Caco-2 (cell line): ENCODE measurements at regions not wholly inside any gene's neighbourhood (a gene's known extent, or its start where the extent isn't known, plus 50 kb on each side); places are given as distances from the start of the nearest gene placed in this dataset.

Experiments used
- BruUV-seq: library from RNA; stranded (reverse); fragments of 400-500 nt; replicated peaks from 2 replicates; lab custom pipeline; 2021; lab: Mats Ljungman, UMichigan
- CTCF ChIA-PET: fragments of 300-600 bp; sonication (Branson Sonifier 250); formaldehyde crosslinking; loops from one replicate; lab custom pipeline; 2022; ENCODE audit warnings: antibody characterized with exemption; lab: Charles Lee
- POLR2A ChIA-PET: fragments of 300-600 bp; sonication (Branson Sonifier 250); formaldehyde crosslinking; loops from one replicate; lab custom pipeline; 2022; ENCODE audit warnings: antibody characterized with exemption; lab: Charles Lee
- DNase-seq, 2 experiments: peaks; one replicate each; pipeline versions ENCODE4 v3.0.0 to v3.0.0-alpha.2; 2020 to 2022
- H3K27me3 ChIP-seq: replicated peaks from 2 replicates; pipeline ENCODE4 v1.6.0; 2011; ENCODE audit warnings: low read length; ENCODE audit not compliant: control insufficient read depth, insufficient read depth
- H3K36me3 ChIP-seq: 2 replicates; pipeline ENCODE4 v1.5.1; 2011; ENCODE audit warnings: low read length; ENCODE audit not compliant: control insufficient read depth, insufficient read depth
- H3K4me1 ChIP-seq: fragments of 250-450 bp; sonication (Bioruptor Pico); 2 replicates; pipeline ENCODE4 v1.5.1; 2020; ENCODE audit warnings: mild to moderate bottlenecking
- H3K4me3 ChIP-seq: 2 replicates; pipeline ENCODE4 v1.5.1; 2011; ENCODE audit warnings: low read depth, mild to moderate bottlenecking, control low read depth, low read length
- H3K9me3 ChIP-seq: fragments of 250-450 bp; sonication (Bioruptor Pico); 2 replicates; pipeline ENCODE4 v1.5.1; 2020; ENCODE audit warnings: mild to moderate bottlenecking, moderate library complexity
- H3K27ac Mint-ChIP-seq: one replicate; pipeline ENCODE4 v1.8.0; 2022; ENCODE audit warnings: mixed read lengths; ENCODE audit not compliant: unreplicated experiment
- H3K27me3 Mint-ChIP-seq: one replicate; pipeline ENCODE4 v1.8.0; 2022; ENCODE audit warnings: mixed read lengths; ENCODE audit not compliant: insufficient read depth, unreplicated experiment
- H3K36me3 Mint-ChIP-seq: one replicate; pipeline ENCODE4 v1.8.0; 2022; ENCODE audit warnings: mild to moderate bottlenecking, mixed read lengths; ENCODE audit not compliant: insufficient read depth, unreplicated experiment
- H3K4me1 Mint-ChIP-seq: one replicate; pipeline ENCODE4 v1.8.0; 2022; ENCODE audit warnings: low read depth, mixed read lengths; ENCODE audit not compliant: unreplicated experiment
- H3K4me3 Mint-ChIP-seq: one replicate; pipeline ENCODE4 v1.8.0; 2022; ENCODE audit warnings: mild to moderate bottlenecking, moderate library complexity, mixed read lengths; ENCODE audit not compliant: unreplicated experiment
- H3K9me3 Mint-ChIP-seq: one replicate; pipeline ENCODE4 v1.8.0; 2022; ENCODE audit warnings: mixed read lengths; ENCODE audit not compliant: unreplicated experiment
- CTCF ChIP-seq, 2 experiments: fragments of 200-600 bp in 1 of 2; IDR thresholded peaks; 1 replicate in 1 of 2; 2 replicates in 1 of 2; pipeline versions ENCODE4 v1.5.1 to v1.8.0; 2011 to 2022; ENCODE audit warnings: antibody characterized with exemption in 1 of 2, control low read depth in 1 of 2, inconsistent platforms in 1 of 2, low read depth in 1 of 2, low read length in 1 of 2, mild to moderate bottlenecking in 1 of 2, moderate library complexity in 1 of 2; ENCODE audit not compliant: insufficient read depth in 1 of 2, severe bottlenecking in 1 of 2, unreplicated experiment in 1 of 2
- intact Hi-C: fragments of 100-400 bp; cut with micrococcal nuclease; formaldehyde crosslinking; loops from one replicate; pipeline ENCODE4 v1.10.0; 2022; ENCODE audit not compliant: unreplicated experiment

- no peaks in the 10 kb centered on the region for H3K36me3 ChIP-seq
- no peak overlapping the region for H3K4me3 Mint-ChIP-seq
- no peaks in the 10 kb centered on the region for H3K9me3 Mint-ChIP-seq
- H3K27ac Mint-ChIP-seq = no peak overlapping the region
- no peak overlapping the region for H3K4me3 ChIP-seq
- H3K4me1 ChIP-seq = no peaks in the 10 kb centered on the region
- peaks cover under 1% of the 10 kb centered on the region for H3K27me3 Mint-ChIP-seq
- no peaks in the 10 kb centered on the region for H3K36me3 Mint-ChIP-seq
- no peaks in the 10 kb centered on the region for H3K4me1 Mint-ChIP-seq
- H3K27me3 ChIP-seq = no peaks in the 10 kb centered on the region
- DNase-seq = no peak
- H3K9me3 ChIP-seq = no peaks in the 10 kb centered on the region
- TF ChIP-seq CTCF (IDR thresholded peaks at IDR 0.05; ENCODE audit: insufficient read depth in 1 of 2, low read depth in 1 of 2, low read length in 1 of 2, severe bottlenecking in 1 of 2, unreplicated experiment in 1 of 2) = no peak
- BruUV-seq = no TSS peak
- POLR2A ChIA-PET = no interaction called here
- intact Hi-C loops = no loop called here
- CTCF ChIA-PET = no interaction called here
Measured at GRCh38 chr4:173879509-173879908, 349.5 kb upstream of the HAND2 start.

- Mint-ChIP-seq H3K9me3 (no peaks in the 10 kb centered on the region), H3K4me1 (no peaks in the 10 kb centered on the region), H3K27ac (no peak overlapping the region), H3K27me3 (peaks cover 2% of the 10 kb centered on the region), H3K36me3 (no peaks in the 10 kb centered on the region), H3K4me3 (no peak overlapping the region)
- CTCF ChIA-PET = no interaction called here
- Histone ChIP-seq H3K4me3 (no peak overlapping the region), H3K36me3 (no peaks in the 10 kb centered on the region), H3K4me1 (no peaks in the 10 kb centered on the region), H3K9me3 (no peaks in the 10 kb centered on the region), H3K27me3 (no peaks in the 10 kb centered on the region)
- POLR2A ChIA-PET = no interaction called here
- BruUV-seq = no TSS peak
- no peak for DNase-seq
- no peak for TF ChIP-seq CTCF (IDR thresholded peaks at IDR 0.05; ENCODE audit: insufficient read depth in 1 of 2, low read depth in 1 of 2, low read length in 1 of 2, severe bottlenecking in 1 of 2, unreplicated experiment in 1 of 2)
- intact Hi-C loops = no loop called here
Measured at GRCh38 chr4:173878701-173879100, 348.7 kb upstream of the HAND2 start.

GRCh38 chr4:173871643-173872042 is 341.6 kb upstream of the HAND2 start:
- H3K4me3 ChIP-seq = no peak overlapping the region
- Mint-ChIP-seq H3K27ac (no peak overlapping the region), H3K27me3 (peaks cover 4% of the 10 kb centered on the region), H3K4me3 (no peak overlapping the region), H3K9me3 (no peaks in the 10 kb centered on the region), H3K36me3 (no peaks in the 10 kb centered on the region), H3K4me1 (no peaks in the 10 kb centered on the region)
- H3K27me3 ChIP-seq = no peaks in the 10 kb centered on the region
- no peak for TF ChIP-seq CTCF (IDR thresholded peaks at IDR 0.05; ENCODE audit: insufficient read depth in 1 of 2, low read depth in 1 of 2, low read length in 1 of 2, severe bottlenecking in 1 of 2, unreplicated experiment in 1 of 2)
- CTCF ChIA-PET = no interaction called here
- no TSS peak for BruUV-seq
- no peaks in the 10 kb centered on the region for H3K36me3 ChIP-seq
- DNase-seq = no peak
- POLR2A ChIA-PET = no interaction called here
- H3K4me1 ChIP-seq = no peaks in the 10 kb centered on the region
- H3K9me3 ChIP-seq = no peaks in the 10 kb centered on the region
- intact Hi-C loops = no loop called here
